CD4-positive, alpha-beta T cell (primary cell): ENCODE measurements at regions not wholly inside any gene's neighbourhood (a gene's known extent, or its start where the extent isn't known, plus 50 kb on each side); places are given as distances from the start of the nearest gene placed in this dataset.

Experiments
- ATAC-seq: fragments of 200-7000 bp; cut with Tn5 transposase; one replicate; pipeline ENCODE4 v1.10.0; 2022; ENCODE audit warnings: mild to moderate bottlenecking; ENCODE audit not compliant: poor library complexity
- CTCF ChIA-PET: fragments of 350-600 bp; sonication (Branson Sonifier 250); formaldehyde crosslinking; loops from one replicate; lab custom pipeline; 2021; ENCODE audit warnings: antibody characterized with exemption, inconsistent platforms; lab: Charles Lee
- POLR2A ChIA-PET: fragments of 350-600 bp; sonication (Branson Sonifier 250); formaldehyde crosslinking; loops from one replicate; lab custom pipeline; 2021; ENCODE audit warnings: antibody characterized with exemption, inconsistent platforms; lab: Charles Lee
- DNase-seq, 14 experiments: peaks; one replicate each; pipeline ENCODE4 v3.0.0-alpha.2; 2013 to 2020; ENCODE audit warnings: mixed read lengths in 2 of 14
- H3K27ac ChIP-seq, 2 donors: one replicate each; pipeline versions ENCODE4 v1.5.1 to v1.7.0; 2013; ENCODE audit warnings: low read length in 2 of 2, low read depth in 1 of 2, mild to moderate bottlenecking in 1 of 2
- H3K27me3 ChIP-seq, 2 experiments: 1 replicate in 1 of 2; 2 replicates in 1 of 2; pipeline versions ENCODE4 v1.6.1 to v1.7.0; 2013; ENCODE audit warnings: low read length in 2 of 2, control low read depth in 1 of 2, mild to moderate bottlenecking in 1 of 2, moderate library complexity in 1 of 2; ENCODE audit not compliant: insufficient read depth in 2 of 2, control insufficient read depth in 1 of 2
- H3K36me3 ChIP-seq: one replicate; pipeline ENCODE4 v1.6.1; 2013; ENCODE audit warnings: low read length, control low read depth; ENCODE audit not compliant: insufficient read depth
- H3K4me1 ChIP-seq: one replicate; pipeline ENCODE4 v1.6.1; 2013; ENCODE audit warnings: low read length, control low read depth; ENCODE audit not compliant: insufficient read depth
- H3K4me3 ChIP-seq: one replicate; pipeline ENCODE4 v1.5.1; 2013; ENCODE audit warnings: mild to moderate bottlenecking, low read length, moderate library complexity
- H3K9me3 ChIP-seq, 2 experiments: 1 replicate in 1 of 2; 2 replicates in 1 of 2; pipeline versions ENCODE4 v1.6.1 to v1.7.0; 2013; ENCODE audit warnings: low read length in 2 of 2, mild to moderate bottlenecking in 2 of 2, control low read depth in 1 of 2, moderate library complexity in 1 of 2; ENCODE audit not compliant: control insufficient read depth in 1 of 2, insufficient read depth in 1 of 2
- H3K27ac Mint-ChIP-seq: one replicate; pipeline ENCODE4 v1.8.0; 2020; ENCODE audit warnings: mixed read lengths
- H3K27me3 Mint-ChIP-seq: one replicate; pipeline ENCODE4 v1.8.0; 2021; ENCODE audit warnings: mixed read lengths
- H3K36me3 Mint-ChIP-seq: one replicate; pipeline ENCODE4 v1.8.0; 2021; ENCODE audit warnings: low read depth, mixed read lengths
- H3K4me1 Mint-ChIP-seq: one replicate; pipeline ENCODE4 v1.8.0; 2021; ENCODE audit warnings: low read depth, mixed read lengths
- H3K4me3 Mint-ChIP-seq: one replicate; pipeline ENCODE4 v1.8.0; 2020; ENCODE audit warnings: mild to moderate bottlenecking, mixed read lengths
- H3K9me3 Mint-ChIP-seq: one replicate; pipeline ENCODE4 v1.8.0; 2020; ENCODE audit warnings: mixed read lengths
- CTCF ChIP-seq: fragments of 200-600 bp; IDR thresholded peaks from one replicate; pipeline ENCODE4 v1.8.0; 2022; ENCODE audit warnings: antibody characterized with exemption, mild to moderate bottlenecking
- intact Hi-C, 2 experiments: fragments of 100-400 bp; cut with DNase I in 1 of 2; cut with micrococcal nuclease in 1 of 2; formaldehyde crosslinking; loops; one replicate each; pipeline versions ENCODE4 v1.15.1 to v1.9.0; 2023 to 2025; cut with DNase I, micrococcal nuclease

- Histone ChIP-seq H3K36me3 (no peaks in the 10 kb centered on the region), H3K9me3 (peaks cover 0 to 7% of the 10 kb centered on the region in 2 experiments), H3K27ac (no peak overlapping the region), H3K27me3 (peaks cover 0 to 2% of the 10 kb centered on the region in 2 experiments), H3K4me3 (no peak overlapping the region), H3K4me1 (no peaks in the 10 kb centered on the region)
- ChIA-PET POLR2A (no interaction called here), CTCF (no interaction called here)
- no peak for TF ChIP-seq CTCF
- no peaks in the 10 kb centered on the region for H3K4me1 Mint-ChIP-seq
- DNase-seq (no peak), ATAC-seq (no peak)
- H3K4me3 Mint-ChIP-seq = no peak overlapping the region
- peaks cover 29% of the 10 kb centered on the region for H3K27me3 Mint-ChIP-seq
- H3K9me3 Mint-ChIP-seq = peaks cover 3% of the 10 kb centered on the region
- H3K27ac Mint-ChIP-seq = no peak overlapping the region
- no peaks in the 10 kb centered on the region for H3K36me3 Mint-ChIP-seq
- intact Hi-C loops = no loop called here
Measured at GRCh38 chr16:9307446-9307845, 216.0 kb downstream of the HAPSTR1 start.

- Mint-ChIP-seq H3K27me3 (peaks cover 29% of the 10 kb centered on the region), H3K4me3 (no peak overlapping the region), H3K27ac (no peak overlapping the region), H3K4me1 (no peaks in the 10 kb centered on the region), H3K9me3 (peaks cover 3% of the 10 kb centered on the region), H3K36me3 (no peaks in the 10 kb centered on the region)
- Histone ChIP-seq H3K27me3 (no peaks in the 10 kb centered on the region), H3K36me3 (no peaks in the 10 kb centered on the region), H3K9me3 (peaks cover 0 to 15% of the 10 kb centered on the region in 2 experiments), H3K4me1 (no peaks in the 10 kb centered on the region), H3K4me3 (no peak overlapping the region), H3K27ac (no peak overlapping the region)
- ChIA-PET CTCF (no interaction called here), POLR2A (no interaction called here)
- DNase-seq (no peak), ATAC-seq (no peak)
- intact Hi-C loops = no loop called here
- TF ChIP-seq CTCF = no peak
Measured at GRCh38 chr16:9308356-9308801, 216.9 kb downstream of the HAPSTR1 start.

GRCh38 chr16:9308850-9309249 lies 217.4 kb downstream of the HAPSTR1 start:
- POLR2A ChIA-PET = no interaction called here
- intact Hi-C loops = no loop called here
- ATAC-seq (no peak), DNase-seq (no peak)
- peaks cover 3% of the 10 kb centered on the region for H3K9me3 Mint-ChIP-seq
- no peak overlapping the region for H3K4me3 Mint-ChIP-seq
- no peak overlapping the region for H3K4me3 ChIP-seq
- H3K27me3 Mint-ChIP-seq = peaks cover 29% of the 10 kb centered on the region
- H3K36me3 ChIP-seq = no peaks in the 10 kb centered on the region
- H3K4me1 Mint-ChIP-seq = no peaks in the 10 kb centered on the region
- no peaks in the 10 kb centered on the region for H3K36me3 Mint-ChIP-seq
- TF ChIP-seq CTCF = no peak
- CTCF ChIA-PET = no interaction called here
- no peak overlapping the region for H3K27ac ChIP-seq
- H3K9me3 ChIP-seq = peaks cover 0 to 17% of the 10 kb centered on the region in 2 experiments
- no peak overlapping the region for H3K27ac Mint-ChIP-seq
- no peaks in the 10 kb centered on the region for H3K4me1 ChIP-seq
- H3K27me3 ChIP-seq = no peaks in the 10 kb centered on the region
